WTC11 (cell line): ENCODE measurements at regions not wholly inside any gene's neighbourhood (a gene's known extent, or its start where the extent isn't known, plus 50 kb on each side); places are given as distances from the start of the nearest gene placed in this dataset.

Source experiments
- ATAC-seq: fragments of 200-7000 bp; cut with Tn5 transposase; 2 replicates; pipeline ENCODE4 v1.10.0; 2021; ENCODE audit warnings: mild to moderate bottlenecking, moderate library complexity
- CTCF ChIA-PET: fragments of 300-600 bp; sonication (Branson Sonifier 250); formaldehyde crosslinking; loops from one replicate; lab custom pipeline; 2021; ENCODE audit warnings: antibody characterized with exemption; lab: Charles Lee
- POLR2A ChIA-PET: fragments of 350-600 bp; sonication (Branson Sonifier 250); formaldehyde crosslinking; loops from one replicate; lab custom pipeline; 2021; ENCODE audit warnings: antibody characterized with exemption; lab: Charles Lee
- DNase-seq: peaks from one replicate; pipeline ENCODE4 v3.0.0; 2021; ENCODE audit warnings: low spot score
- H3K27ac Mint-ChIP-seq: 2 replicates; pipeline ENCODE4 v1.8.0; 2021; ENCODE audit warnings: mixed read lengths
- H3K27me3 Mint-ChIP-seq: 2 replicates; pipeline ENCODE4 v1.8.0; 2021; ENCODE audit warnings: low read depth, mild to moderate bottlenecking, moderate library complexity, mixed read lengths
- H3K36me3 Mint-ChIP-seq: 2 replicates; pipeline ENCODE4 v1.8.0; 2021; ENCODE audit warnings: mixed read lengths
- H3K4me1 Mint-ChIP-seq: 2 replicates; pipeline ENCODE4 v1.8.0; 2022; ENCODE audit warnings: mixed read lengths
- H3K4me3 Mint-ChIP-seq: 2 replicates; pipeline ENCODE4 v1.8.0; 2021; ENCODE audit warnings: mild to moderate bottlenecking, moderate library complexity, mixed read lengths
- H3K9me3 Mint-ChIP-seq: 2 replicates; pipeline ENCODE4 v1.8.0; 2021; ENCODE audit warnings: mixed read lengths
- CBFB ChIP-seq: sonication (generic); formaldehyde crosslinking; IDR thresholded peaks from 2 replicates; pipeline ENCODE4 v1.8.1; 2022; ENCODE audit warnings: mild to moderate bottlenecking, low read depth, missing genetic modification reagents
- FOXP1 ChIP-seq: sonication (generic); formaldehyde crosslinking; IDR thresholded peaks from 2 replicates; pipeline ENCODE4 v1.8.0; 2022; ENCODE audit warnings: missing genetic modification reagents, mild to moderate bottlenecking, moderate library complexity, borderline replicate concordance
- GRHL2 ChIP-seq: fragments of 250-450 bp; sonication (Bioruptor Pico); IDR thresholded peaks from 2 replicates; pipeline ENCODE4 v1.8.0; 2022; ENCODE audit warnings: mild to moderate bottlenecking, moderate library complexity; ENCODE audit not compliant: insufficient replicate concordance, severe bottlenecking
- KAT7 ChIP-seq: sonication (generic); formaldehyde crosslinking; IDR thresholded peaks from 2 replicates; pipeline ENCODE4 v1.8.1; 2023; ENCODE audit warnings: missing genetic modification reagents, mild to moderate bottlenecking, borderline replicate concordance
- RELA ChIP-seq: sonication (generic); formaldehyde crosslinking; IDR thresholded peaks from 2 replicates; pipeline ENCODE4 v1.8.1; 2022; ENCODE audit warnings: missing genetic modification reagents, mild to moderate bottlenecking, borderline replicate concordance
- RORB ChIP-seq: fragments of 250-450 bp; sonication (Bioruptor Pico); IDR thresholded peaks from 2 replicates; pipeline ENCODE4 v1.9.0; 2021; ENCODE audit warnings: mild to moderate bottlenecking
- TCF7 ChIP-seq: sonication (generic); formaldehyde crosslinking; IDR thresholded peaks from 2 replicates; pipeline ENCODE4 v1.8.0; 2022; ENCODE audit warnings: mild to moderate bottlenecking, low read depth, missing genetic modification reagents, moderate library complexity
- TEAD1 ChIP-seq: sonication (generic); formaldehyde crosslinking; IDR thresholded peaks from 2 replicates; pipeline ENCODE4 v1.8.0; 2022; ENCODE audit warnings: mild to moderate bottlenecking, missing genetic modification reagents
- TEAD4 ChIP-seq: sonication (generic); formaldehyde crosslinking; IDR thresholded peaks from 2 replicates; pipeline ENCODE4 v1.8.0; 2022; ENCODE audit warnings: mild to moderate bottlenecking, missing genetic modification reagents
- ZNF138 ChIP-seq: sonication (generic); formaldehyde crosslinking; conservative IDR thresholded peaks from 2 replicates; pipeline ENCODE4 v1.8.1; 2022; ENCODE audit warnings: mild to moderate bottlenecking, moderate library complexity, missing genetic modification reagents
- ZNF219 ChIP-seq: sonication (generic); formaldehyde crosslinking; IDR thresholded peaks from 2 replicates; pipeline ENCODE4 v1.8.0; 2023; ENCODE audit warnings: missing genetic modification reagents, mild to moderate bottlenecking, borderline replicate concordance
- TF ChIP-seq, protein P1 (sequence below): fragments of 250-450 bp; sonication (Bioruptor Pico); IDR thresholded peaks from 2 replicates; pipeline ENCODE4 v1.9.0; 2021; ENCODE audit warnings: mild to moderate bottlenecking
- TF ChIP-seq, protein P2 (sequence below): sonication (generic); formaldehyde crosslinking; IDR thresholded peaks from 2 replicates; pipeline ENCODE4 v1.8.1; 2023; ENCODE audit warnings: mild to moderate bottlenecking, missing genetic modification reagents, borderline replicate concordance
- TF ChIP-seq, protein P3 (sequence below): sonication (generic); formaldehyde crosslinking; IDR thresholded peaks from 2 replicates; pipeline ENCODE4 v1.8.0; 2022; ENCODE audit warnings: mild to moderate bottlenecking, missing genetic modification reagents
- TF ChIP-seq, protein P4 (sequence below): sonication (generic); formaldehyde crosslinking; IDR thresholded peaks from 2 replicates; pipeline ENCODE4 v1.8.1; 2022; ENCODE audit warnings: low read depth, missing genetic modification reagents, borderline replicate concordance
- TF ChIP-seq, protein P5 (sequence below): sonication (generic); formaldehyde crosslinking; IDR thresholded peaks from 2 replicates; pipeline ENCODE4 v1.8.1; 2022; ENCODE audit warnings: mild to moderate bottlenecking, missing genetic modification reagents, moderate library complexity, borderline replicate concordance
- TF ChIP-seq, protein P6 (sequence below): sonication (generic); formaldehyde crosslinking; IDR thresholded peaks from 2 replicates; pipeline ENCODE4 v1.8.1; 2023; ENCODE audit warnings: mild to moderate bottlenecking, moderate library complexity, missing genetic modification reagents
- TF ChIP-seq, protein P7 (sequence below): sonication (generic); formaldehyde crosslinking; IDR thresholded peaks from 2 replicates; pipeline ENCODE4 v1.8.0; 2022; ENCODE audit warnings: mild to moderate bottlenecking, missing genetic modification reagents

DNA sequence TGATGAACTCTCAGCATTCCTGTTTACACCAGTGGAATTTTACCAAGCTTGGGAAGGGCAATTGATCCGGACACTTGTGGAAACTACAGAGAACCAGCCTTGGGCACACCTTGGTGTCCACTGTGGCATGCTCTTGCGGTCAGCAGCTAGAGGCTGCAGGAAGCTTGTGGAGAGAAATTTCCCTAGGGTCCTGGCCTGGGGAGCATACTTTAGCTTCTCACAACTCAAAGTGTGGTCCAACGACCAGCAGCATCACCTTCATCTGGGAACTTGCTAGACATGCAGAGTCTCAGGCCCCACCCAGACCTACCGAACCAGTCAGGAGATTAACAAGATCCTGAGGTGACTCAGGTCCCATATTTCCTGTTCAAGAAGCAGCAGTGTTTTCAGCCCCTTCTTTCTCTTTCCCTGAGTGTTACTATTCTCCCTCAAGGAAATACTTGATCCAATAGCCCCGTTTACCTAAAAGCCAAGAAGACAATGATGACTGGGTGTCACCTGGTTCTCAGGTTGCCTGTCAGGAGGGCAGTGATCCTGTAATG, 55.7 kb upstream of the KCNE2 start:
- H3K9me3 Mint-ChIP-seq: 0 out of 2 replicates have a peak, but pooled peaks cover 4% of the 10 kb centered on the region
- no peaks in the 10 kb centered on the region for H3K36me3 Mint-ChIP-seq
- ATAC-seq: no peak
- no peak for DNase-seq
- ChIA-PET CTCF (no interaction called here), POLR2A (no interaction called here)
- no peaks in the 10 kb centered on the region for H3K27me3 Mint-ChIP-seq
- no peak for TF ChIP-seq GRHL2
- no peak overlapping the region for H3K27ac Mint-ChIP-seq
- H3K4me3 Mint-ChIP-seq: no peak overlapping the region
- peaks cover 2% of the 10 kb centered on the region for H3K4me1 Mint-ChIP-seq

DNA sequence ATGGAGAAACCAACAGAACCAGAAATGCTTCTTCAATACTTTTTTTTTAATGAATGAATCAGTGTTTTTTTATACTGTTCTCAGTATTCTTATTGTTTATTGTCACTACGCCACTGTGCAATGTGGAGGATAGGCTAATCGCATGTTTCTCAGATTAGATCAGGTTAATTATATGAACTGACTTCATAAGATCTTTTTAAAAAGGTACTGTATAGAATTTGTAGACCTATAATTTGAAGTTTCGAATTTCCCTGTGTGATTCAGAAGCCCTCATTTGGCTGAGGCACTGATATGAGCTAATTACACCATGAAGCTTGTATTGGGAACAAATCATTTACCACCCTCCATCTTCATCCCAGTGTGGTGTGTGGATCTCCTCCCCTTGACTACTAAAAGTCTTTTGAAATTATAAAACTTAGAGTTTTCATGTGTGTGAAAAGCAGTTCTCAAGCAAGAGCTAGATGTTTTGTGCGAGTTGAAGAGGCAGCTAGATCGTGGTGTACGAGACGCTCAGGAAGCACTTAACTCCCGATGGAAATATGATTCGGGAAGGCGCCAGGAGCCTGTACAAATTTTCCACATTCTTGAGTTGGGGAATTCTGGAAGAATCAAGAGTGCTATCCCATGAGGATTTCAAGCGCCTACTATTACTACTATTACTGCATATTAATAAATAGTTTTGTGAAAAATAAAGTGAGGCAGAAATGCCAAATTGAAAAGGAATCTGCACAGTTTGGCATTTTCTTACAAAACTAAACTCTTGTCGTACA, 52.1 kb upstream of the KCNE2 start:
- POLR2A ChIA-PET: no interaction called here
- H3K36me3 Mint-ChIP-seq: no peaks in the 10 kb centered on the region
- ATAC-seq: no peak
- H3K9me3 Mint-ChIP-seq: 0 out of 2 replicates have a peak, but pooled peaks cover 4% of the 10 kb centered on the region
- H3K4me1 Mint-ChIP-seq: peaks cover 6% of the 10 kb centered on the region
- CTCF ChIA-PET: no interaction called here
- no peaks in the 10 kb centered on the region for H3K27me3 Mint-ChIP-seq
- no peak overlapping the region for H3K27ac Mint-ChIP-seq
- H3K4me3 Mint-ChIP-seq: no peak overlapping the region
- no peak for DNase-seq
- no peak for TF ChIP-seq TEAD4 (CRISPR knock-in tag)
- TF ChIP-seq, protein P1, sequence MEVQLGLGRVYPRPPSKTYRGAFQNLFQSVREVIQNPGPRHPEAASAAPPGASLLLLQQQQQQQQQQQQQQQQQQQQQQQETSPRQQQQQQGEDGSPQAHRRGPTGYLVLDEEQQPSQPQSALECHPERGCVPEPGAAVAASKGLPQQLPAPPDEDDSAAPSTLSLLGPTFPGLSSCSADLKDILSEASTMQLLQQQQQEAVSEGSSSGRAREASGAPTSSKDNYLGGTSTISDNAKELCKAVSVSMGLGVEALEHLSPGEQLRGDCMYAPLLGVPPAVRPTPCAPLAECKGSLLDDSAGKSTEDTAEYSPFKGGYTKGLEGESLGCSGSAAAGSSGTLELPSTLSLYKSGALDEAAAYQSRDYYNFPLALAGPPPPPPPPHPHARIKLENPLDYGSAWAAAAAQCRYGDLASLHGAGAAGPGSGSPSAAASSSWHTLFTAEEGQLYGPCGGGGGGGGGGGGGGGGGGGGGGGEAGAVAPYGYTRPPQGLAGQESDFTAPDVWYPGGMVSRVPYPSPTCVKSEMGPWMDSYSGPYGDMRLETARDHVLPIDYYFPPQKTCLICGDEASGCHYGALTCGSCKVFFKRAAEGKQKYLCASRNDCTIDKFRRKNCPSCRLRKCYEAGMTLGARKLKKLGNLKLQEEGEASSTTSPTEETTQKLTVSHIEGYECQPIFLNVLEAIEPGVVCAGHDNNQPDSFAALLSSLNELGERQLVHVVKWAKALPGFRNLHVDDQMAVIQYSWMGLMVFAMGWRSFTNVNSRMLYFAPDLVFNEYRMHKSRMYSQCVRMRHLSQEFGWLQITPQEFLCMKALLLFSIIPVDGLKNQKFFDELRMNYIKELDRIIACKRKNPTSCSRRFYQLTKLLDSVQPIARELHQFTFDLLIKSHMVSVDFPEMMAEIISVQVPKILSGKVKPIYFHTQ (CRISPR knock-in tag): no peak
- TF ChIP-seq RORB (CRISPR knock-in tag): no peak
- TF ChIP-seq, protein P2, sequence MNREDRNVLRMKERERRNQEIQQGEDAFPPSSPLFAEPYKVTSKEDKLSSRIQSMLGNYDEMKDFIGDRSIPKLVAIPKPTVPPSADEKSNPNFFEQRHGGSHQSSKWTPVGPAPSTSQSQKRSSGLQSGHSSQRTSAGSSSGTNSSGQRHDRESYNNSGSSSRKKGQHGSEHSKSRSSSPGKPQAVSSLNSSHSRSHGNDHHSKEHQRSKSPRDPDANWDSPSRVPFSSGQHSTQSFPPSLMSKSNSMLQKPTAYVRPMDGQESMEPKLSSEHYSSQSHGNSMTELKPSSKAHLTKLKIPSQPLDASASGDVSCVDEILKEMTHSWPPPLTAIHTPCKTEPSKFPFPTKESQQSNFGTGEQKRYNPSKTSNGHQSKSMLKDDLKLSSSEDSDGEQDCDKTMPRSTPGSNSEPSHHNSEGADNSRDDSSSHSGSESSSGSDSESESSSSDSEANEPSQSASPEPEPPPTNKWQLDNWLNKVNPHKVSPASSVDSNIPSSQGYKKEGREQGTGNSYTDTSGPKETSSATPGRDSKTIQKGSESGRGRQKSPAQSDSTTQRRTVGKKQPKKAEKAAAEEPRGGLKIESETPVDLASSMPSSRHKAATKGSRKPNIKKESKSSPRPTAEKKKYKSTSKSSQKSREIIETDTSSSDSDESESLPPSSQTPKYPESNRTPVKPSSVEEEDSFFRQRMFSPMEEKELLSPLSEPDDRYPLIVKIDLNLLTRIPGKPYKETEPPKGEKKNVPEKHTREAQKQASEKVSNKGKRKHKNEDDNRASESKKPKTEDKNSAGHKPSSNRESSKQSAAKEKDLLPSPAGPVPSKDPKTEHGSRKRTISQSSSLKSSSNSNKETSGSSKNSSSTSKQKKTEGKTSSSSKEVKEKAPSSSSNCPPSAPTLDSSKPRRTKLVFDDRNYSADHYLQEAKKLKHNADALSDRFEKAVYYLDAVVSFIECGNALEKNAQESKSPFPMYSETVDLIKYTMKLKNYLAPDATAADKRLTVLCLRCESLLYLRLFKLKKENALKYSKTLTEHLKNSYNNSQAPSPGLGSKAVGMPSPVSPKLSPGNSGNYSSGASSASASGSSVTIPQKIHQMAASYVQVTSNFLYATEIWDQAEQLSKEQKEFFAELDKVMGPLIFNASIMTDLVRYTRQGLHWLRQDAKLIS (CRISPR knock-in tag): no peak
- TF ChIP-seq, protein P3, sequence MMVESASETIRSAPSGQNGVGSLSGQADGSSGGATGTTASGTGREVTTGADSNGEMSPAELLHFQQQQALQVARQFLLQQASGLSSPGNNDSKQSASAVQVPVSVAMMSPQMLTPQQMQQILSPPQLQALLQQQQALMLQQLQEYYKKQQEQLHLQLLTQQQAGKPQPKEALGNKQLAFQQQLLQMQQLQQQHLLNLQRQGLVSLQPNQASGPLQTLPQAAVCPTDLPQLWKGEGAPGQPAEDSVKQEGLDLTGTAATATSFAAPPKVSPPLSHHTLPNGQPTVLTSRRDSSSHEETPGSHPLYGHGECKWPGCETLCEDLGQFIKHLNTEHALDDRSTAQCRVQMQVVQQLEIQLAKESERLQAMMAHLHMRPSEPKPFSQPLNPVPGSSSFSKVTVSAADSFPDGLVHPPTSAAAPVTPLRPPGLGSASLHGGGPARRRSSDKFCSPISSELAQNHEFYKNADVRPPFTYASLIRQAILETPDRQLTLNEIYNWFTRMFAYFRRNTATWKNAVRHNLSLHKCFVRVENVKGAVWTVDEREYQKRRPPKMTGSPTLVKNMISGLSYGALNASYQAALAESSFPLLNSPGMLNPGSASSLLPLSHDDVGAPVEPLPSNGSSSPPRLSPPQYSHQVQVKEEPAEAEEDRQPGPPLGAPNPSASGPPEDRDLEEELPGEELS (CRISPR knock-in tag): no peak
- no peak for TF ChIP-seq GRHL2
- TF ChIP-seq RELA (CRISPR knock-in tag): no peak
- no peak for TF ChIP-seq ZNF138 (CRISPR knock-in tag)
- TF ChIP-seq, protein P4, sequence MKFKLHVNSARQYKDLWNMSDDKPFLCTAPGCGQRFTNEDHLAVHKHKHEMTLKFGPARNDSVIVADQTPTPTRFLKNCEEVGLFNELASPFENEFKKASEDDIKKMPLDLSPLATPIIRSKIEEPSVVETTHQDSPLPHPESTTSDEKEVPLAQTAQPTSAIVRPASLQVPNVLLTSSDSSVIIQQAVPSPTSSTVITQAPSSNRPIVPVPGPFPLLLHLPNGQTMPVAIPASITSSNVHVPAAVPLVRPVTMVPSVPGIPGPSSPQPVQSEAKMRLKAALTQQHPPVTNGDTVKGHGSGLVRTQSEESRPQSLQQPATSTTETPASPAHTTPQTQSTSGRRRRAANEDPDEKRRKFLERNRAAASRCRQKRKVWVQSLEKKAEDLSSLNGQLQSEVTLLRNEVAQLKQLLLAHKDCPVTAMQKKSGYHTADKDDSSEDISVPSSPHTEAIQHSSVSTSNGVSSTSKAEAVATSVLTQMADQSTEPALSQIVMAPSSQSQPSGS (CRISPR knock-in tag): no peak
- no peak for TF ChIP-seq CBFB (CRISPR knock-in tag)
- TF ChIP-seq TCF7 (CRISPR knock-in tag): no peak
- TF ChIP-seq, protein P5, sequence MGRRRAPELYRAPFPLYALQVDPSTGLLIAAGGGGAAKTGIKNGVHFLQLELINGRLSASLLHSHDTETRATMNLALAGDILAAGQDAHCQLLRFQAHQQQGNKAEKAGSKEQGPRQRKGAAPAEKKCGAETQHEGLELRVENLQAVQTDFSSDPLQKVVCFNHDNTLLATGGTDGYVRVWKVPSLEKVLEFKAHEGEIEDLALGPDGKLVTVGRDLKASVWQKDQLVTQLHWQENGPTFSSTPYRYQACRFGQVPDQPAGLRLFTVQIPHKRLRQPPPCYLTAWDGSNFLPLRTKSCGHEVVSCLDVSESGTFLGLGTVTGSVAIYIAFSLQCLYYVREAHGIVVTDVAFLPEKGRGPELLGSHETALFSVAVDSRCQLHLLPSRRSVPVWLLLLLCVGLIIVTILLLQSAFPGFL (CRISPR knock-in tag): no peak
- TF ChIP-seq, protein P6, sequence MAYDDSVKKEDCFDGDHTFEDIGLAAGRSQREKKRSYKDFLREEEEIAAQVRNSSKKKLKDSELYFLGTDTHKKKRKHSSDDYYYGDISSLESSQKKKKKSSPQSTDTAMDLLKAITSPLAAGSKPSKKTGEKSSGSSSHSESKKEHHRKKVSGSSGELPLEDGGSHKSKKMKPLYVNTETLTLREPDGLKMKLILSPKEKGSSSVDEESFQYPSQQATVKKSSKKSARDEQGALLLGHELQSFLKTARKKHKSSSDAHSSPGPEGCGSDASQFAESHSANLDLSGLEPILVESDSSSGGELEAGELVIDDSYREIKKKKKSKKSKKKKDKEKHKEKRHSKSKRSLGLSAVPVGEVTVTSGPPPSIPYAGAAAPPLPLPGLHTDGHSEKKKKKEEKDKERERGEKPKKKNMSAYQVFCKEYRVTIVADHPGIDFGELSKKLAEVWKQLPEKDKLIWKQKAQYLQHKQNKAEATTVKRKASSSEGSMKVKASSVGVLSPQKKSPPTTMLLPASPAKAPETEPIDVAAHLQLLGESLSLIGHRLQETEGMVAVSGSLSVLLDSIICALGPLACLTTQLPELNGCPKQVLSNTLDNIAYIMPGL: no peak
- no peak for TF ChIP-seq ZNF219 (CRISPR knock-in tag)
- TF ChIP-seq TEAD1 (CRISPR knock-in tag): no peak
- TF ChIP-seq, protein P7, sequence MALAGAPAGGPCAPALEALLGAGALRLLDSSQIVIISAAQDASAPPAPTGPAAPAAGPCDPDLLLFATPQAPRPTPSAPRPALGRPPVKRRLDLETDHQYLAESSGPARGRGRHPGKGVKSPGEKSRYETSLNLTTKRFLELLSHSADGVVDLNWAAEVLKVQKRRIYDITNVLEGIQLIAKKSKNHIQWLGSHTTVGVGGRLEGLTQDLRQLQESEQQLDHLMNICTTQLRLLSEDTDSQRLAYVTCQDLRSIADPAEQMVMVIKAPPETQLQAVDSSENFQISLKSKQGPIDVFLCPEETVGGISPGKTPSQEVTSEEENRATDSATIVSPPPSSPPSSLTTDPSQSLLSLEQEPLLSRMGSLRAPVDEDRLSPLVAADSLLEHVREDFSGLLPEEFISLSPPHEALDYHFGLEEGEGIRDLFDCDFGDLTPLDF: no peak
- TF ChIP-seq FOXP1 (CRISPR knock-in tag): no peak
- no peak for TF ChIP-seq KAT7 (CRISPR knock-in tag)
